Fibroblast of lung (primary cell): ENCODE measurements at regions not wholly inside any gene's neighbourhood (a gene's known extent, or its start where the extent isn't known, plus 50 kb on each side); places are given as distances from the start of the nearest gene placed in this dataset.

ENCODE experiments used
- DNase-seq, 2 donors: peaks; one replicate each; pipeline versions ENCODE4 v3.0.0 to v3.0.0-alpha.2; 2010; ENCODE audit warnings: low read depth in 2 of 2
- H2AFZ ChIP-seq: 2 replicates; pipeline ENCODE4 v1.5.1; 2012; ENCODE audit warnings: low read length, control low read depth, inconsistent platforms
- H3K27ac ChIP-seq: 2 replicates; pipeline ENCODE4 v1.5.1; 2011; ENCODE audit warnings: low read length, control low read depth; ENCODE audit not compliant: insufficient read depth
- H3K27me3 ChIP-seq: 2 replicates; pipeline ENCODE4 v1.5.1; 2011; ENCODE audit warnings: mild to moderate bottlenecking, low read length; ENCODE audit not compliant: control insufficient read depth, insufficient read depth
- H3K36me3 ChIP-seq: 2 replicates; pipeline ENCODE4 v1.5.1; 2011; ENCODE audit warnings: low read length; ENCODE audit not compliant: control insufficient read depth, insufficient read depth
- H3K4me1 ChIP-seq: 2 replicates; pipeline ENCODE4 v1.5.1; 2011; ENCODE audit warnings: low read length; ENCODE audit not compliant: control insufficient read depth, insufficient read depth; ENCODE audit errors: extremely low read depth
- H3K4me2 ChIP-seq: 2 replicates; pipeline ENCODE4 v1.5.1; 2011; ENCODE audit warnings: low read length, control low read depth; ENCODE audit not compliant: insufficient read depth; ENCODE audit errors: extremely low read depth
- H3K4me3 ChIP-seq, 4 experiments: fragments of 200-600 bp in 1 of 4; sonication (generic) in 1 of 4; replicated peaks in 1 of 4; 2 replicates each; pipeline ENCODE4 v1.5.1; 2011 to 2016; ENCODE audit warnings: low read length in 4 of 4, low read depth in 3 of 4, mild to moderate bottlenecking in 3 of 4, control low read depth in 2 of 4, inconsistent platforms in 1 of 4, mixed read lengths in 1 of 4; ENCODE audit not compliant: insufficient read depth in 1 of 4; ENCODE audit errors: control extremely low read depth in 1 of 4
- H3K79me2 ChIP-seq: 2 replicates; pipeline ENCODE4 v1.5.1; 2012; ENCODE audit warnings: mild to moderate bottlenecking, low read length, inconsistent platforms; ENCODE audit not compliant: control insufficient read depth, insufficient read depth
- H3K9ac ChIP-seq: 2 replicates; pipeline ENCODE4 v1.5.1; 2011; ENCODE audit warnings: mild to moderate bottlenecking, low read length, control low read depth; ENCODE audit not compliant: insufficient read depth
- H3K9me3 ChIP-seq: 2 replicates; pipeline ENCODE4 v1.5.1; 2012; ENCODE audit warnings: low read depth, low read length; ENCODE audit not compliant: control insufficient read depth, insufficient read depth
- H4K20me1 ChIP-seq: 2 replicates; pipeline ENCODE4 v1.5.1; 2011; ENCODE audit warnings: low read length; ENCODE audit not compliant: control insufficient read depth, insufficient read depth; ENCODE audit errors: extremely low read depth
- EZH2 ChIP-seq: IDR thresholded peaks from 2 replicates; pipeline ENCODE4 v1.5.1; 2012; ENCODE audit warnings: low read length, control low read depth, mild to moderate bottlenecking; ENCODE audit errors: missing control alignments
- TF ChIP-seq, protein P1 (sequence below), 2 donors: IDR thresholded peaks in 1 of 2; conservative IDR thresholded peaks in 1 of 2; 1 replicate in 1 of 2; 2 replicates in 1 of 2; pipeline ENCODE4 v1.5.1; 2011 to 2012; ENCODE audit warnings: low read length in 2 of 2, control low read depth in 1 of 2, inconsistent platforms in 1 of 2, low read depth in 1 of 2, mild to moderate bottlenecking in 1 of 2

DNA sequence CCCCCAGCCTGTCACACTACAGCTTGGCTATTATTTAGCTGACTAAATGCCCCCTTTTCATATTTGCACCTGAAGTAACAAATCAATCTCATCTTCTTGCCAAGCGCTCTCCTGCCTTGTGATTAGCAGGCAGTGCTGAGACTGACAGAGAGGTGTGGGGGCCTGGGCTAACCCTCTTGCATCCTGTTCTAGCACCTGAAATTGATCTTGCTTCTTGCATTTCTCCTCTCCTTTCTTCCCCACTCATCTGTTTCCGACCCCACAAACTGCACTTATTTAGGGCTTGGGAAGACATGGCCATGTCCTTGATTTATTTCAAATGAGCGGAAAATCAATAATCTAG lies 309.0 kb upstream of the PROK2 start:
- H2AFZ ChIP-seq = no peak overlapping the region
- DNase-seq = no peak
- H3K9me3 ChIP-seq = no peaks in the 10 kb centered on the region
- no peaks in the 10 kb centered on the region for H3K4me1 ChIP-seq
- H3K27me3 ChIP-seq = peaks cover 9% of the 10 kb centered on the region
- H3K4me2 ChIP-seq = no peak overlapping the region
- H3K4me3 ChIP-seq = no peak overlapping the region
- no peak overlapping the region for H3K27ac ChIP-seq
- no peaks in the 10 kb centered on the region for H3K36me3 ChIP-seq
- H4K20me1 ChIP-seq = no peaks in the 10 kb centered on the region
- H3K9ac ChIP-seq = no peak overlapping the region
- no peak for TF ChIP-seq EZH2
- TF ChIP-seq, protein P1, sequence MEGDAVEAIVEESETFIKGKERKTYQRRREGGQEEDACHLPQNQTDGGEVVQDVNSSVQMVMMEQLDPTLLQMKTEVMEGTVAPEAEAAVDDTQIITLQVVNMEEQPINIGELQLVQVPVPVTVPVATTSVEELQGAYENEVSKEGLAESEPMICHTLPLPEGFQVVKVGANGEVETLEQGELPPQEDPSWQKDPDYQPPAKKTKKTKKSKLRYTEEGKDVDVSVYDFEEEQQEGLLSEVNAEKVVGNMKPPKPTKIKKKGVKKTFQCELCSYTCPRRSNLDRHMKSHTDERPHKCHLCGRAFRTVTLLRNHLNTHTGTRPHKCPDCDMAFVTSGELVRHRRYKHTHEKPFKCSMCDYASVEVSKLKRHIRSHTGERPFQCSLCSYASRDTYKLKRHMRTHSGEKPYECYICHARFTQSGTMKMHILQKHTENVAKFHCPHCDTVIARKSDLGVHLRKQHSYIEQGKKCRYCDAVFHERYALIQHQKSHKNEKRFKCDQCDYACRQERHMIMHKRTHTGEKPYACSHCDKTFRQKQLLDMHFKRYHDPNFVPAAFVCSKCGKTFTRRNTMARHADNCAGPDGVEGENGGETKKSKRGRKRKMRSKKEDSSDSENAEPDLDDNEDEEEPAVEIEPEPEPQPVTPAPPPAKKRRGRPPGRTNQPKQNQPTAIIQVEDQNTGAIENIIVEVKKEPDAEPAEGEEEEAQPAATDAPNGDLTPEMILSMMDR (conservative IDR thresholded peaks at IDR 0.05 in 1 of 2, IDR thresholded peaks at IDR 0.05 in 1 of 2; ENCODE audit: low read depth in 1 of 2, low read length in 2 of 2) = no peak
- no peaks in the 10 kb centered on the region for H3K79me2 ChIP-seq

DNA sequence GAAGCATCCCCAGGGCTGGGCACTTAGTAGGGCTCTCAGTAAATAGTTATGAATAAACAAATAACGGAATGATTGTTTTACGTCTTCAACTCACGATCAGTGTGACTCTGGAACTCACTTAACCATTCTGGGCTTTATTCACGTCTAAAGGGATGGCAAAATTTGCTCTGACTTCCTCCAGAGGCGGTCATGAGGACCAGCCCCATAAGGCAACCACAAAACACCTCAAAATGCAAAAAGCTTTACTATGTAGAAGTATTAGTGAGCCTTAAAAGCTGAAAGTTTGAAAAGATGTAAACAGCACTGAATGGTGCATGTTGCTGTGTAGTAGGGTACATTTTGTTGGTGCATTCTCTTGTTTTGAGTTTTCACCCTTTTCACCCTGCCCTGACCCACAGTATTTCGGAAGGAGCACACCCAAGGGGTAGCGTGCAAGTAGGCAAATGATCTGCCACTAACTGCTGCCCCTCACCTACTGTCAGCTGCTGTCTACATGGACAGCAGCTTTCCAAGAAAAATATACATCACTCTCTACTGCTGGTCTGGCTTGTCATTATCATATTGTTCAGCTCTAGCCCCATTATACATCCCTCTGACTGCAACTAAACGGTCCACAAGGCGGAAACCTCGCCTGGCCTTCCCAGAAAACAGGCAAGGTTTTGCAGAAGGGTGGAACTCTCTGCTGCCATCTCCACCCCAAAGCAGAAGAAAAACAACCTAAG lies 308.5 kb upstream of the PROK2 start:
- H3K27ac ChIP-seq = no peak overlapping the region
- no peaks in the 10 kb centered on the region for H3K36me3 ChIP-seq
- H4K20me1 ChIP-seq = no peaks in the 10 kb centered on the region
- no peak overlapping the region for H3K9ac ChIP-seq
- no peaks in the 10 kb centered on the region for H3K4me1 ChIP-seq
- no peak overlapping the region for H3K4me3 ChIP-seq
- H3K4me2 ChIP-seq = no peak overlapping the region
- TF ChIP-seq, protein P1 (conservative IDR thresholded peaks at IDR 0.05 in 1 of 2, IDR thresholded peaks at IDR 0.05 in 1 of 2; ENCODE audit: low read depth in 1 of 2, low read length in 2 of 2) = no peak
- no peak for TF ChIP-seq EZH2
- peaks cover 9% of the 10 kb centered on the region for H3K27me3 ChIP-seq
- H3K79me2 ChIP-seq = no peaks in the 10 kb centered on the region
- H2AFZ ChIP-seq = no peak overlapping the region
- no peaks in the 10 kb centered on the region for H3K9me3 ChIP-seq
- DNase-seq = no peak

DNA sequence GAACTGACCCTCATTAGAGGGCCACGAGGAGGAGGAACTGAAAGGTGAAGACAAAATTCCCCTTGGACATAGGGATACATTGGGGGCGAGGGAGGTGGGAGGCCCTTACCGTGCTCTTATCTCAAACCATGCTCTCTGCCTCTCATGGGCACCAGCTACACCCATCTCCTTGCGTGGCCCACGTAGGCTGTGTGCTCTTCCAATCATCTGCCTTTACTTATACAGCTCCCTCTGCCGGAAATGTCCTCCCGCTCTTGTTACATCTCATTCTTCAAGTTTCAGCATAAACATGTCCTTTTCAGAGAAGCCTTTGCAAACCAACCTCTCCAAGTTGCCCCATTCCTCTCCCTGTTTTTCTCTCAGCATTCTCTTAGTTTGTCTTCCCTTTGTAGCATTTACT lies 307.8 kb upstream of the PROK2 start:
- no peaks in the 10 kb centered on the region for H3K36me3 ChIP-seq
- no peak overlapping the region for H3K4me2 ChIP-seq
- no peak for DNase-seq
- no peak overlapping the region for H3K9ac ChIP-seq
- no peaks in the 10 kb centered on the region for H3K4me1 ChIP-seq
- peaks cover 9% of the 10 kb centered on the region for H3K27me3 ChIP-seq
- no peak overlapping the region for H3K27ac ChIP-seq
- no peak overlapping the region for H2AFZ ChIP-seq
- no peaks in the 10 kb centered on the region for H3K9me3 ChIP-seq
- no peaks in the 10 kb centered on the region for H3K79me2 ChIP-seq
- no peaks in the 10 kb centered on the region for H4K20me1 ChIP-seq
- no peak overlapping the region for H3K4me3 ChIP-seq
- TF ChIP-seq, protein P1 (conservative IDR thresholded peaks at IDR 0.05 in 1 of 2, IDR thresholded peaks at IDR 0.05 in 1 of 2; ENCODE audit: low read depth in 1 of 2, low read length in 2 of 2) = no peak
- TF ChIP-seq EZH2 = no peak
